Heart left ventricle (tissue), 16 donors: ENCODE measurements at regions not wholly inside any gene's neighbourhood (a gene's known extent, or its start where the extent isn't known, plus 50 kb on each side); places are given as distances from the start of the nearest gene placed in this dataset.

Source experiments
- ATAC-seq, 4 donors: fragments of 200-7000 bp; cut with Tn5 transposase; one replicate each; pipeline ENCODE4 v1.9.1; 2020 to 2022; ENCODE audit warnings: moderate library complexity in 4 of 4, mild to moderate bottlenecking in 3 of 4, moderate number of reproducible peaks in 1 of 4
- DNase-seq, 5 donors: peaks; one replicate each; pipeline ENCODE4 v3.0.0-alpha.2; 2020
- H3K27ac ChIP-seq, 12 donors: fragments of 200-600 bp; sonication (generic) in 4 of 12; one replicate each; pipeline versions ENCODE4 v1.5.0 to v1.8.0; 2016 to 2022; ENCODE audit warnings: mild to moderate bottlenecking in 2 of 12
- H3K27me3 ChIP-seq, 9 donors: fragments of 200-600 bp; sonication (generic) in 2 of 9; one replicate each; pipeline versions ENCODE4 v1.5.1 to v1.8.0; 2016 to 2022; ENCODE audit warnings: mild to moderate bottlenecking in 3 of 9
- H3K36me3 ChIP-seq, 9 donors: fragments of 200-600 bp; sonication (generic) in 2 of 9; one replicate each; pipeline versions ENCODE4 v1.5.0 to v1.8.0; 2018 to 2022; ENCODE audit warnings: mild to moderate bottlenecking in 2 of 9
- H3K4me1 ChIP-seq, 12 donors: fragments of 200-600 bp; sonication (generic) in 4 of 12; one replicate each; pipeline versions ENCODE4 v1.5.0 to v1.8.0; 2016 to 2022; ENCODE audit warnings: mild to moderate bottlenecking in 3 of 12
- H3K4me3 ChIP-seq, 12 donors: fragments of 200-600 bp; sonication (generic) in 4 of 12; one replicate each; pipeline versions ENCODE4 v1.5.0 to v1.8.0; 2017 to 2022; ENCODE audit warnings: mild to moderate bottlenecking in 9 of 12, moderate library complexity in 4 of 12
- H3K9me3 ChIP-seq, 12 donors: fragments of 200-600 bp; sonication (generic) in 4 of 12; one replicate each; pipeline versions ENCODE4 v1.5.0 to v1.8.0; 2016 to 2022; ENCODE audit warnings: mild to moderate bottlenecking in 1 of 12
- CTCF ChIP-seq, 12 donors: fragments of 200-600 bp; sonication (generic) in 4 of 12; IDR thresholded peaks; one replicate each; pipeline versions ENCODE4 v1.5.0 to v1.8.0; 2018 to 2022; ENCODE audit warnings: antibody characterized with exemption in 12 of 12, mild to moderate bottlenecking in 5 of 12
- POLR2A ChIP-seq, 2 donors: fragments of 450-650 bp; IDR thresholded peaks; one replicate each; pipeline ENCODE4 v1.6.1; 2017; ENCODE audit warnings: antibody characterized with exemption in 2 of 2, mild to moderate bottlenecking in 2 of 2, moderate library complexity in 2 of 2
- WGBS, 4 donors: extraction: QIAGEN DNeasy Blood & Tissue Kit in 2 of 4; methylation state at CpG; one replicate each; pipeline versions ENCODE4 v1.1.5 to v1.1.7; 2013 to 2018; 5-methylcytosine and 5-hydroxymethylcytosine counted together
- intact Hi-C, 10 donors: fragments of 100-400 bp; cut with DNase I; formaldehyde crosslinking; loops; one replicate each; pipeline versions ENCODE4 v1.11.1 to v1.14.2; 2022
- donor health status: ischemic (EF 13 %, LVEDD 7.1; RV severe dilation, severe dysfunction).
- donor health status: healthy with polysubstance abuse.
- donor health status: DM: no; HTN: yes; CAD: no.
- donor health status: DM: no; HTN: no; CAD: no.
- donor health status: ischemic (EF 25% LVEDD 6.9; RV normal size, moderate dysfunction).
- donor health status: ischemic (EF 25% LVEDD 5.7; RV mildly dilated, moderate dysfunction).
- donor health status: healthy.
- donor health status: DM: yes; HTN: yes; CAD: no.
- donor health status: ischemic (EF 35%, LVEDD 5.7; RV mildly dilated, moderate dysfunction).
- donor health status: nonischemic (EF 11% LVEDD 7.7; RV severe dilation, severe dysfunction).
- donor health status: DM: yes; HTN: yes; CAD: no.
- donor health status: PGD.
- donor health status: ischemic (EF 29% LVEDD 5.4; RV normal size, mild dysfunction).
- donor health status: nonischemic (EF 23%, LVEDD 6.1; RV moderate dilation, normal function).

GRCh38 chr3:68242606-68243005, 588.2 kb upstream of the SUCLG2 start:
- no peak for ATAC-seq
- intact Hi-C loops, result no loop called here
- no peaks in the 10 kb centered on the region for H3K36me3 ChIP-seq
- DNase-seq, result no peak
- no peak overlapping the region for H3K4me3 ChIP-seq
- H3K9me3 ChIP-seq, result no peaks in the 10 kb centered on the region
- H3K27ac ChIP-seq, result no peak overlapping the region
- TF ChIP-seq CTCF (IDR thresholded peaks at IDR 0.05) (no peak), POLR2A (IDR thresholded peaks at IDR 0.05) (no peak)
- H3K4me1 ChIP-seq, result no peaks in the 10 kb centered on the region
- 65 to 72% (median 69%) methylated on average over 1 of the region's 1 CpG for WGBS, 4 donors
- H3K27me3 ChIP-seq, result no peaks in the 10 kb centered on the region

DNA sequence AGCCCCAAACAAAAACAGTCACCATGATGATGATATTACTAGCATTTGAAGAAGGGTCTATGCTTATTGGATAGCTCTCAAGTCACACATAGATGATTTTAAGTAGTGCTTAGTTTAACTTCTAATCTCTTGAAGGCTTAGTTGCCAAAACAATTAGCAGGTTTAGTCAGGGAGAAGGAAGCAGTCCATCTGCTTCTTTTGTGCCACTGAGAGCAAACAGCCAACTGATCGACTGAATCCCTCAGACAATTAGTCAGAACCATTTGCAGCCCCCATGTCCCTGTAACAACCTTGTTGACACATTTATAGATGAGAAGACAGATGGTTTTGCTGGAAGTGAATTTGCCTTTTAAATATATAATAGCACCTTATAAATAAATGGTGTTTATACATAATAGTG, 585.1 kb upstream of the SUCLG2 start:
- DNase-seq (no peak), ATAC-seq (no peak)
- Histone ChIP-seq H3K27ac (no peak overlapping the region), H3K4me1 (no peaks in the 10 kb centered on the region), H3K9me3 (no peaks in the 10 kb centered on the region), H3K27me3 (no peaks in the 10 kb centered on the region), H3K4me3 (no peak overlapping the region), H3K36me3 (no peaks in the 10 kb centered on the region)
- intact Hi-C loops, result no loop called here
- no peak for TF ChIP-seq CTCF (IDR thresholded peaks at IDR 0.05)
- TF ChIP-seq POLR2A (IDR thresholded peaks at IDR 0.05), result no peak
- 30 to 60% (median 47%) methylated on average over 1 of the region's 1 CpG for WGBS, 4 donors

- 62 to 72% (median 63%) methylated on average over 8 of the region's 8 CpGs for WGBS, 4 donors
- intact Hi-C loops, result no loop called here
- no peak for ATAC-seq
- no peak for TF ChIP-seq CTCF (IDR thresholded peaks at IDR 0.05)
- TF ChIP-seq POLR2A (IDR thresholded peaks at IDR 0.05), result no peak
- Histone ChIP-seq H3K27me3 (no peaks in the 10 kb centered on the region), H3K4me1 (no peaks in the 10 kb centered on the region), H3K36me3 (no peaks in the 10 kb centered on the region), H3K27ac (no peak overlapping the region), H3K4me3 (no peak overlapping the region), H3K9me3 (peaks cover 0 to 9% (median 0%) of the 10 kb centered on the region in 12 donors)
- no peak for DNase-seq
These were observed 579.8 kb upstream of the SUCLG2 start for GRCh38 chr3:68234076-68234780.

- intact Hi-C loops, result no loop called here
- Histone ChIP-seq H3K27ac (no peak overlapping the region), H3K36me3 (no peaks in the 10 kb centered on the region), H3K9me3 (peaks cover 0 to 9% (median 0%) of the 10 kb centered on the region in 12 donors), H3K27me3 (no peaks in the 10 kb centered on the region), H3K4me1 (no peaks in the 10 kb centered on the region), H3K4me3 (no peak overlapping the region)
- TF ChIP-seq POLR2A (IDR thresholded peaks at IDR 0.05) (no peak), CTCF (IDR thresholded peaks at IDR 0.05) (no peak)
- WGBS, 4 donors, result 32 to 50% (median 43%) methylated on average over 1 of the region's 1 CpG
- DNase-seq (no peak), ATAC-seq (no peak)
These were observed 574.4 kb upstream of the SUCLG2 start for GRCh38 chr3:68228856-68229255.
